ENCODE measurements at regions not wholly inside any gene's neighbourhood (a gene's known extent, or its start where the extent isn't known, plus 50 kb on each side); places are given as distances from the start of the nearest gene placed in this dataset.

DNA sequence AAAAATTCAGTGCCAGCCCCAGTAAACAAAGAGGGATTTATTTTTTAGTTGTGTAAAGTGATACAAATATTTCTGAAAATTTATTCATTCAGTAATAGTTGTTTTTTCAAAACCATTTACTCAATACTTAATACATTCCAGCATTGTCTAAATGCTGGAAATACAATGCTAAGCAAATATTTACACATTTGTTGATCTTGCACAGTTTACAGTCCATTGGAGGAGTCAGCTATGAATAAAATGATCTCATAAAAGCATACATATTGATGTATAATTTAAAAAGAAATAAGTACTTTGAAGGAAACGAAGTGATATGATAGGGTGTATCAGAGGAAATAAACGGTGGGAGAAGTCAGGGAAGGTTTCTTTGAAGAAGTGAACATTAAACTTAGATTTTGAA, 1942.1 kb upstream of the ADGRL3 start:
- TF ChIP-seq, protein P1, sequence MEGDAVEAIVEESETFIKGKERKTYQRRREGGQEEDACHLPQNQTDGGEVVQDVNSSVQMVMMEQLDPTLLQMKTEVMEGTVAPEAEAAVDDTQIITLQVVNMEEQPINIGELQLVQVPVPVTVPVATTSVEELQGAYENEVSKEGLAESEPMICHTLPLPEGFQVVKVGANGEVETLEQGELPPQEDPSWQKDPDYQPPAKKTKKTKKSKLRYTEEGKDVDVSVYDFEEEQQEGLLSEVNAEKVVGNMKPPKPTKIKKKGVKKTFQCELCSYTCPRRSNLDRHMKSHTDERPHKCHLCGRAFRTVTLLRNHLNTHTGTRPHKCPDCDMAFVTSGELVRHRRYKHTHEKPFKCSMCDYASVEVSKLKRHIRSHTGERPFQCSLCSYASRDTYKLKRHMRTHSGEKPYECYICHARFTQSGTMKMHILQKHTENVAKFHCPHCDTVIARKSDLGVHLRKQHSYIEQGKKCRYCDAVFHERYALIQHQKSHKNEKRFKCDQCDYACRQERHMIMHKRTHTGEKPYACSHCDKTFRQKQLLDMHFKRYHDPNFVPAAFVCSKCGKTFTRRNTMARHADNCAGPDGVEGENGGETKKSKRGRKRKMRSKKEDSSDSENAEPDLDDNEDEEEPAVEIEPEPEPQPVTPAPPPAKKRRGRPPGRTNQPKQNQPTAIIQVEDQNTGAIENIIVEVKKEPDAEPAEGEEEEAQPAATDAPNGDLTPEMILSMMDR (IDR thresholded peaks at IDR 0.05), result no peak
- Mint-ChIP-seq H3K4me1 (ENCODE audit: unreplicated experiment) (no peaks in the 10 kb centered on the region), H3K27ac (ENCODE audit: unreplicated experiment) (no peak overlapping the region), H3K4me3 (ENCODE audit: unreplicated experiment) (no peak overlapping the region), H3K36me3 (ENCODE audit: unreplicated experiment) (no peaks in the 10 kb centered on the region), H3K27me3 (ENCODE audit: unreplicated experiment) (no peaks in the 10 kb centered on the region), H3K9me3 (ENCODE audit: unreplicated experiment) (no peaks in the 10 kb centered on the region)
- no peak for DNase-seq (ENCODE audit: extremely low spot score, unreplicated experiment)

DNA sequence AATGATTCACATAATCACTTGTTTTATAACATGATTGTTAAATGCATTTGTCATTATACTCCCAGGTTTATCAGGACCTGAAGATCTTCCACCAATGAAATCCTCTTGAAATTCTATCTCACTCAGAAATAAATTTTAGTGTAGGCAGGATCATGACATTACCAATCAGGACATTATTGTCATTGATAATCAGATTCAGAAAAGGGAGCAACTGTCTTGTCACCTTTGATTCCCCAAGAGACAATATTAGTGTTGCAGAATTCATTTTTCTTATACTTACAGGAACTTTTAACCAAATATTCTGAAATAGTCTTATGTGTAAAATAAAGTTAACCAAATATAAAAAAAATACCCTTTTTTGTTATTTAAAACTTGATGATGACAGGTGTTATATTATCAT, 1892.5 kb upstream of the ADGRL3 start:
- Mint-ChIP-seq H3K4me3 (ENCODE audit: unreplicated experiment) (no peak overlapping the region), H3K4me1 (ENCODE audit: unreplicated experiment) (no peaks in the 10 kb centered on the region), H3K36me3 (ENCODE audit: unreplicated experiment) (no peaks in the 10 kb centered on the region), H3K27me3 (ENCODE audit: unreplicated experiment) (no peaks in the 10 kb centered on the region), H3K9me3 (ENCODE audit: unreplicated experiment) (no peaks in the 10 kb centered on the region), H3K27ac (ENCODE audit: unreplicated experiment) (no peak overlapping the region)
- no peak for DNase-seq (ENCODE audit: extremely low spot score, unreplicated experiment)
- TF ChIP-seq, protein P1 (IDR thresholded peaks at IDR 0.05), result no peak

DNA sequence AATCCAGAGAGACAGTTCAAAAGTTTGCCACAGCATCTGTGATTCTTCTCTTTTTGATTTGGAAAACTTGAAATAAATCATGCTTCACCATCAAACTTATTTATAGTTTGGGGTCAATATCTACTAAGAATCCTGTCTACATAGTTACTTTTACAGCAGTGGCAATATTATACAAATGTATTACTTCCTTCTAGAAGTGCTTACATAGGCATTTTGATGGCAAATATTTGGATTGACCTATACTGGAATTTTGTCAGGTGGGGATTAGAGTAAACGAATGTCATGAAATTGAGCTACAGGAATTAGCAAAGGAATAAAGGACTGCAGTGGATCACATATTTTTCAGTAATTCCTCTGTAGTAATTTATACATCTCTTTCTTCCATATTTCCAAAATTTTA, 1885.5 kb upstream of the ADGRL3 start:
- Mint-ChIP-seq H3K36me3 (ENCODE audit: unreplicated experiment) (no peaks in the 10 kb centered on the region), H3K9me3 (ENCODE audit: unreplicated experiment) (no peaks in the 10 kb centered on the region)
- TF ChIP-seq, protein P1 (IDR thresholded peaks at IDR 0.05), result no peak

DNA sequence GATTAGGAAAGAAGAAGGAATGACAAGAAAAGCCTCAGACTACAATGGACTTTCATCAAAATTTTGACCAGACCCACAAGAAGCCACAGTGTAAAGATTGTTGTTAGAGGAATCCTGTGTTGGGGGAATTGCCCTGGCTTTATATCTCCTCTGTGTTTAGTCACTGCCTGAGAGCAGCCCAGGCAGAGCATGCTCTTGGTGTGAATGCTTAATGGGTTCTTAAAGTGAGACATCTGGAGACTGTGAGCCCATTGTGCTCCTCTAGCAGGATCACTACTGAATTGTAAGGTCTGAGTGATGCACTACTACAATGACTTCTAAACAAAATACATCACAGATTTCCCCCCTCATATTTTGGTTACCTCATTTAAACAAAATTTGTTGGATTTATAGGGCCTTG, 1860.5 kb upstream of the ADGRL3 start:
- Mint-ChIP-seq H3K27ac (ENCODE audit: unreplicated experiment) (no peak overlapping the region), H3K27me3 (ENCODE audit: unreplicated experiment) (no peaks in the 10 kb centered on the region), H3K36me3 (ENCODE audit: unreplicated experiment) (no peaks in the 10 kb centered on the region), H3K9me3 (ENCODE audit: unreplicated experiment) (no peaks in the 10 kb centered on the region), H3K4me3 (ENCODE audit: unreplicated experiment) (no peak overlapping the region), H3K4me1 (ENCODE audit: unreplicated experiment) (no peaks in the 10 kb centered on the region)
- DNase-seq (ENCODE audit: extremely low spot score, unreplicated experiment), result no peak
- TF ChIP-seq, protein P1 (IDR thresholded peaks at IDR 0.05), result no peak

More for the DNA sequence above, 1885.5 kb upstream of the ADGRL3 start:
- no peak for DNase-seq (ENCODE audit: extremely low spot score, unreplicated experiment)
- no peak overlapping the region for H3K27ac Mint-ChIP-seq (ENCODE audit: unreplicated experiment)
- no peaks in the 10 kb centered on the region for H3K4me1 Mint-ChIP-seq (ENCODE audit: unreplicated experiment)
- H3K4me3 Mint-ChIP-seq (ENCODE audit: unreplicated experiment), result no peak overlapping the region
- no peaks in the 10 kb centered on the region for H3K27me3 Mint-ChIP-seq (ENCODE audit: unreplicated experiment)

DNA sequence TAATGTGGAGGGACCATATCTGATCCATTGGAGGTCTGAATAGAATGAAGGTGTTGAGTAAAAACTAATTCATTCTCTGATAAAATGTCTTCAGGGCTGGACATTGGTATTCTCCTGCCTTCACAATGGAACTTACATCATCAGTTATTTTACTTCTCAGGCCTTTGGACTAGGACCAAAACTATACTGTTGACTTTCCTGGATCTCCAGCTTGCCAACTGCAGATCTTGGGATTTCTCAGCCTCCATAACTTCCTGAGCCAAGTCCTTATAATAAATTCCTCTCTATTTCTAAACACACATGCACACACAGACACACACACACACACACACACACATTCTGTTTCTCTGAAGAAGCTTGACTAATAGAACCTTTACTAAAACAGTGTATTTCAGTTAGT, 1858.6 kb upstream of the ADGRL3 start:
- Mint-ChIP-seq H3K27me3 (ENCODE audit: unreplicated experiment) (no peaks in the 10 kb centered on the region), H3K4me3 (ENCODE audit: unreplicated experiment) (no peak overlapping the region), H3K4me1 (ENCODE audit: unreplicated experiment) (no peaks in the 10 kb centered on the region), H3K9me3 (ENCODE audit: unreplicated experiment) (no peaks in the 10 kb centered on the region), H3K36me3 (ENCODE audit: unreplicated experiment) (no peaks in the 10 kb centered on the region), H3K27ac (ENCODE audit: unreplicated experiment) (no peak overlapping the region)
- no peak for DNase-seq (ENCODE audit: extremely low spot score, unreplicated experiment)
- TF ChIP-seq, protein P1 (IDR thresholded peaks at IDR 0.05), result no peak
